GM23248 (cell line): ENCODE measurements at regions not wholly inside any gene's neighbourhood (a gene's known extent, or its start where the extent isn't known, plus 50 kb on each side); places are given as distances from the start of the nearest gene placed in this dataset.

Experiments
- EZH2 ChIP-seq: fragments of 200-600 bp; sonication (generic); IDR thresholded peaks from 2 replicates; pipeline ENCODE4 v1.6.1; 2018; ENCODE audit warnings: antibody characterized with exemption, mild to moderate bottlenecking; ENCODE audit not compliant: insufficient read depth, poor library complexity, severe bottlenecking
- EZH2phosphoT487 ChIP-seq: fragments of 200-600 bp; sonication (generic); IDR thresholded peaks from 2 replicates; pipeline ENCODE4 v1.6.1; 2018; ENCODE audit warnings: antibody characterized with exemption, moderate library complexity, mild to moderate bottlenecking, low read depth; ENCODE audit not compliant: insufficient read depth

DNA sequence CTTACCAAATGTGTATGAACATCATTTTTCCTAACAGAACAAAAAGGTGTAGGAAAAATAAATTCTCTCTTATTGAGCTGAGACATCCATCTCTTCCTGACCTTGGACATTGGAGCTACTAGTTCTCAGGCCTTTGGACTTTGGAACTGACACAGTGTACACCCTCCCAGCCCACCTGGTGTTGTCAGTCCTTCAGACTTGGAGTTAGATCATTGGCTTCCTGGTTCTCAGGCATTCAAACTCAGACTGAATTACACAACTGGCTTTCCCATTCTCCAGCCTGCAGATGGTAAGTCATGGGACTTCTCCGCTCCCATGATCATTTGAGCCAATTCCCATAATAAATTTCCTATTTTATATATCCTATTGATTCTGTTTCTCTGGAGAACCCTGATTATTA, 84.8 kb upstream of the EDNRA start:
- TF ChIP-seq EZH2 (no peak), EZH2phosphoT487 (no peak)
